Breast epithelium (tissue), 4 donors: ENCODE measurements at regions not wholly inside any gene's neighbourhood (a gene's known extent, or its start where the extent isn't known, plus 50 kb on each side); places are given as distances from the start of the nearest gene placed in this dataset.

ENCODE experiments used
- DNase-seq, 2 donors: peaks; one replicate each; pipeline ENCODE4 v3.0.0-alpha.2; 2019; ENCODE audit warnings: low spot score in 2 of 2
- H3K27ac ChIP-seq, 2 donors: fragments of 200-600 bp; sonication (generic) in 1 of 2; one replicate each; pipeline ENCODE4 v1.5.1; 2016 to 2019; ENCODE audit warnings: mild to moderate bottlenecking in 1 of 2
- H3K27me3 ChIP-seq, 2 donors: fragments of 200-600 bp; sonication (generic) in 1 of 2; one replicate each; pipeline versions ENCODE4 v1.5.1 to v1.6.0; 2017 to 2019; ENCODE audit warnings: control low read depth in 1 of 2, mild to moderate bottlenecking in 1 of 2
- H3K36me3 ChIP-seq: fragments of 200-600 bp; one replicate; pipeline ENCODE4 v1.5.1; 2019
- H3K4me1 ChIP-seq, 2 donors: fragments of 200-600 bp; sonication (generic); one replicate each; pipeline ENCODE4 v1.5.1; 2016 to 2019; ENCODE audit warnings: control low read depth in 1 of 2
- H3K4me3 ChIP-seq, 3 donors: fragments of 200-600 bp; sonication (generic); 1 replicate in 2 of 3; 2 replicates in 1 of 3; pipeline ENCODE4 v1.5.1; 2016 to 2019; ENCODE audit warnings: mild to moderate bottlenecking in 3 of 3, moderate library complexity in 2 of 3
- H3K9me3 ChIP-seq, 2 donors: fragments of 200-600 bp; sonication (generic) in 1 of 2; one replicate each; pipeline ENCODE4 v1.5.1; 2016 to 2019; ENCODE audit warnings: control low read depth in 1 of 2
- POLR2A ChIP-seq: fragments of 450-650 bp; IDR thresholded peaks from one replicate; pipeline ENCODE4 v1.6.1; 2016; ENCODE audit warnings: antibody characterized with exemption, mild to moderate bottlenecking, moderate library complexity
- POLR2AphosphoS5 ChIP-seq, 3 donors: sonication (generic); formaldehyde crosslinking; IDR thresholded peaks; one replicate each; pipeline ENCODE4 v1.6.1; 2017; ENCODE audit warnings: antibody characterized with exemption in 3 of 3
- intact Hi-C: fragments of 100-400 bp; cut with DNase I; formaldehyde crosslinking; loops from one replicate; pipeline ENCODE4 v1.15.1; 2023; ENCODE audit warnings: low total_unique reads
- TF ChIP-seq, protein P1 (sequence below), 3 donors: fragments of 450-650 bp; IDR thresholded peaks; one replicate each; pipeline ENCODE4 v1.5.1; 2016 to 2017; ENCODE audit warnings: antibody characterized with exemption in 3 of 3, mild to moderate bottlenecking in 3 of 3, moderate library complexity in 3 of 3

DNA sequence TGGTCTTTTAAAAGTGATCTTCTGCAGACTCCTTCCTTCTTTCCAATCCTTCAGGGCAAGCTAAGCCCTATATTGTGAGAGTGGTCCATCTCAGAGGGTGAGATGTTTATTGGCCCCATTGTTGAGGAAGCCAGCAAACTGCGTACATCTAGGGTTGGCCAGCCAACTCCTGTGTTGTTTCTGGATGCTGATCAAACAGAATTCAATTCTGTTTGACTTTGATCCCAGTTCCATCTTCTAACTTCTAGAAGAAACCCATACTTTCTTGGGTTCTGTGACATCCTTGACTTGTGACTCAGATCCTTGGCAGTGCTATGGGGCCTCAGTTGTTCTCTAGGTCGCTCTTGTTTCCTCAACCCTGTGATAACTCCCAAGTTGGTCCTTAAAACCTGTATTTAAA is 116.2 kb downstream of the LSMEM1 start:
- TF ChIP-seq POLR2A (no peak), POLR2AphosphoS5 (IDR thresholded peaks at IDR 0.05) (no peak)
- TF ChIP-seq, protein P1, sequence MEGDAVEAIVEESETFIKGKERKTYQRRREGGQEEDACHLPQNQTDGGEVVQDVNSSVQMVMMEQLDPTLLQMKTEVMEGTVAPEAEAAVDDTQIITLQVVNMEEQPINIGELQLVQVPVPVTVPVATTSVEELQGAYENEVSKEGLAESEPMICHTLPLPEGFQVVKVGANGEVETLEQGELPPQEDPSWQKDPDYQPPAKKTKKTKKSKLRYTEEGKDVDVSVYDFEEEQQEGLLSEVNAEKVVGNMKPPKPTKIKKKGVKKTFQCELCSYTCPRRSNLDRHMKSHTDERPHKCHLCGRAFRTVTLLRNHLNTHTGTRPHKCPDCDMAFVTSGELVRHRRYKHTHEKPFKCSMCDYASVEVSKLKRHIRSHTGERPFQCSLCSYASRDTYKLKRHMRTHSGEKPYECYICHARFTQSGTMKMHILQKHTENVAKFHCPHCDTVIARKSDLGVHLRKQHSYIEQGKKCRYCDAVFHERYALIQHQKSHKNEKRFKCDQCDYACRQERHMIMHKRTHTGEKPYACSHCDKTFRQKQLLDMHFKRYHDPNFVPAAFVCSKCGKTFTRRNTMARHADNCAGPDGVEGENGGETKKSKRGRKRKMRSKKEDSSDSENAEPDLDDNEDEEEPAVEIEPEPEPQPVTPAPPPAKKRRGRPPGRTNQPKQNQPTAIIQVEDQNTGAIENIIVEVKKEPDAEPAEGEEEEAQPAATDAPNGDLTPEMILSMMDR (IDR thresholded peaks at IDR 0.05), result no peak
- intact Hi-C loops, result no loop called here
- H3K27ac ChIP-seq, result no peak overlapping the region

DNA sequence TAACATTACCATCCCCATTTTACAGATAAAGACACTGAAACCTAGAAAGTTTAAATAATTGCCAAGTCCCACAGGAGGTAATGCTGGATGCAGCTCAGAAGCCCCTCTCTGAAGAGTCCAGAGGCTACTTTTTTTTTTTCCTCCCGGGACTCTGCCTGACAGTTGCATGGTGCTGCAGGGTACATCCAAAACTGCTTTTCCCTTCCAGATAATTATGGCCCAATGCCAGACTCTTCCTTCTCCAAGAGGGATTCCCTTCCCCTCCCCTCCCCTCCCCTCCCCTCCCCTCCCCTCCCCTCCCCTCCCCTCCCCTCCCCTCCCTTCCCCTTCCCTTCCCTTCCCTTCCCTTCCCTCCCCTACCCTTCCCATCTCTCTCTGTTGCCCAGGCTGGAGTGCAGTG is 122.9 kb downstream of the LSMEM1 start:
- Histone ChIP-seq H3K4me3 (no peak overlapping the region), H3K36me3 (no peaks in the 10 kb centered on the region), H3K27ac (no peak overlapping the region), H3K4me1 (no peaks in the 10 kb centered on the region), H3K27me3 (no peaks in the 10 kb centered on the region), H3K9me3 (peaks cover 0 to 3% of the 10 kb centered on the region in 2 donors)
- no peak for DNase-seq
- intact Hi-C loops, result no loop called here
- TF ChIP-seq POLR2A, result no peak
- TF ChIP-seq POLR2AphosphoS5 (IDR thresholded peaks at IDR 0.05), result no peak
- TF ChIP-seq, protein P1 (IDR thresholded peaks at IDR 0.05), result no peak

More for the DNA sequence above, 116.2 kb downstream of the LSMEM1 start:
- H3K36me3 ChIP-seq, result no peaks in the 10 kb centered on the region
- peaks cover 0 to 1% of the 10 kb centered on the region in 2 donors for H3K9me3 ChIP-seq
- no peaks in the 10 kb centered on the region for H3K27me3 ChIP-seq
- no peak for DNase-seq
- H3K4me1 ChIP-seq, result no peaks in the 10 kb centered on the region
- no peak overlapping the region for H3K4me3 ChIP-seq

DNA sequence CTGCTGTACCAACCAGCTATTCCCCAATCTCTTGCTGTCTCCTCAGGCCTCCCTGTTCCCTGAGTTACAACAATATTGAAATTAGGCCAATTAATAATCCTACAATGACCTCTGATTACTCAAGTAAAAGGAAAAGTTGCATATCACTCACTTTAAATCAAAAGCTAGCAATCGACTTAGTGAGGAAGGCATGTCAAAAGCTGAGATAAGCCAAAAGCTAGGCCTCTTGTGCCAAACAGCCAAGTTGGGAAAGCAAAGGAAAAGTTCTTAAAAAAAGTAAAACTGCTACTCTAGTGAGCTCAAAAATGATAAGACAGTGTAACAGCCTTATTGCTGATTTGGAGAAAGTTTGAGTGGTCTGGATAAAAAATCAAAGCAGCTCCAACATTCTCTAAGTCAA is 129.8 kb downstream of the LSMEM1 start:
- Histone ChIP-seq H3K27ac (no peak overlapping the region), H3K4me3 (no peak overlapping the region), H3K4me1 (no peaks in the 10 kb centered on the region), H3K9me3 (no peaks in the 10 kb centered on the region), H3K36me3 (no peaks in the 10 kb centered on the region), H3K27me3 (no peaks in the 10 kb centered on the region)
- TF ChIP-seq, protein P1 (IDR thresholded peaks at IDR 0.05), result no peak
- TF ChIP-seq POLR2AphosphoS5 (IDR thresholded peaks at IDR 0.05) (no peak), POLR2A (no peak)
- intact Hi-C loops, result no loop called here
- DNase-seq, result no peak

DNA sequence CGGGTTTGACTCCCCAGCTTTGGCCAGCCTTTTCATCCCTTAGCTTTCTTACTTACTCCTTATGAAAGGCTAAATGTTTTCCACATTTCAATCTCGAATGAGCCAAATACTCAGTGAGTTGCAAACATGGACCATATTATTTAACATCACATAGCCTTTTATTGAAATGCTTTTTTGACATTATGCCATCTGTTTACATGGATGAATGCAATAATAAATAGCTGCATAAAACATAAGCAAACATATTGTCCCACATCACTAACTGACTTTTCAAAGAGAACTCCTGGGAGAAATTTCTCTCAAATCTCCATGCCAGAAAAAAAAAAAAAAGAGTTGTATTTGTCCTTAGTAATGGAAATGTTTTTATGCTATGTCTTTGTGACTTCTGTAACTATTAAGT is 134.9 kb downstream of the LSMEM1 start:
- Histone ChIP-seq H3K4me3 (no peak overlapping the region), H3K4me1 (no peaks in the 10 kb centered on the region), H3K9me3 (no peaks in the 10 kb centered on the region), H3K27ac (no peak overlapping the region), H3K36me3 (no peaks in the 10 kb centered on the region), H3K27me3 (no peaks in the 10 kb centered on the region)
- TF ChIP-seq, protein P1 (IDR thresholded peaks at IDR 0.05), result no peak
- no peak for TF ChIP-seq POLR2AphosphoS5 (IDR thresholded peaks at IDR 0.05)
- intact Hi-C loops, result no loop called here
- no peak for DNase-seq

DNA sequence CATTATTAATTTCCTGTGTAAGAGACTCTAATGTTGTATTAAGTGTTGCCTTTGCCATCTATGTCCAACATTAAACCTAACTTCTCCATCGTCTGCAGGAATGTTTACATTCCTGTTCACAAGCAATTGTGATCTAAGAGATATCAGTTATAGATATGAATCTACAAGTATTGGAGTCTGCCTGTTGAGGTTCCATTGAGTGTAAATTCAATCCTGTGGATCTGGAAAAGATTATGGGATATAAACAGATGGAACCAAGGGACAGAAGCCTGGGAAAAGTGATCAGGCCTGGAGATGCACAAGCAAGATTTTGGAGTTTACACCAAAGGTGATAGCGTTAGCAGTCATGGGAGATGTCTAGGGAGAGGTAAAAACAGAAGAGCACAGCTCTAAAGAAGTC is 135.5 kb downstream of the LSMEM1 start:
- intact Hi-C loops, result no loop called here
- Histone ChIP-seq H3K27me3 (no peaks in the 10 kb centered on the region), H3K36me3 (no peaks in the 10 kb centered on the region), H3K27ac (no peak overlapping the region), H3K4me3 (no peak overlapping the region), H3K4me1 (no peaks in the 10 kb centered on the region), H3K9me3 (no peaks in the 10 kb centered on the region)
- TF ChIP-seq, protein P1 (IDR thresholded peaks at IDR 0.05), result no peak
- TF ChIP-seq POLR2AphosphoS5 (IDR thresholded peaks at IDR 0.05), result no peak
- no peak for DNase-seq
